ENCODE measurements at regions not wholly inside any gene's neighbourhood (a gene's known extent, or its start where the extent isn't known, plus 50 kb on each side); places are given as distances from the start of the nearest gene placed in this dataset.

GRCh38 chr11:80054582-80055165 lies 613.8 kb upstream of the TENM4 start:
- no peak for TF ChIP-seq CTCF (IDR thresholded peaks at IDR 0.05)
- no peak for TF ChIP-seq ZFX (IDR thresholded peaks at IDR 0.05; ENCODE audit: borderline replicate concordance)
